HG02970 (cell line): ENCODE measurements at regions not wholly inside any gene's neighbourhood (a gene's known extent, or its start where the extent isn't known, plus 50 kb on each side); places are given as distances from the start of the nearest gene placed in this dataset.
"Not testable (repeated sequence)": the region's sequence is repeated elsewhere in the genome, so short reads cannot be mapped to it uniquely, and the experiment has no call there.

Source experiments
- ATAC-seq: cut with Tn5 transposase; IDR thresholded peaks from one replicate; pipeline ENCODE4 v1.9.1; 2021; ENCODE audit warnings: mild to moderate bottlenecking, moderate library complexity, moderate number of reproducible peaks; ENCODE audit not compliant: unreplicated experiment, low FRiP score

- not testable (repeated sequence) for ATAC-seq
Measured at GRCh38 chrX:9411682-9412081, 53.2 kb upstream of the TBL1X start.

GRCh38 chrX:9414416-9414815 lies 50.4 kb upstream of the TBL1X start:
- no peak for ATAC-seq
